ENCODE measurements at regions not wholly inside any gene's neighbourhood (a gene's known extent, or its start where the extent isn't known, plus 50 kb on each side); places are given as distances from the start of the nearest gene placed in this dataset.
"Not testable (repeated sequence)": the region's sequence is repeated elsewhere in the genome, so short reads cannot be mapped to it uniquely, and the experiment has no call there.

- no peak for TF ChIP-seq GLI4 (tag by site-specific recombination; IDR thresholded peaks at IDR 0.05)
- TF ChIP-seq ZNF324 (tag by site-specific recombination; IDR thresholded peaks at IDR 0.05): no peak
- no peak for TF ChIP-seq ZNF624 (tag by site-specific recombination; IDR thresholded peaks at IDR 0.05)
- no peak for TF ChIP-seq ZNF639 (tag by site-specific recombination; IDR thresholded peaks at IDR 0.05)
- TF ChIP-seq, protein P1, sequence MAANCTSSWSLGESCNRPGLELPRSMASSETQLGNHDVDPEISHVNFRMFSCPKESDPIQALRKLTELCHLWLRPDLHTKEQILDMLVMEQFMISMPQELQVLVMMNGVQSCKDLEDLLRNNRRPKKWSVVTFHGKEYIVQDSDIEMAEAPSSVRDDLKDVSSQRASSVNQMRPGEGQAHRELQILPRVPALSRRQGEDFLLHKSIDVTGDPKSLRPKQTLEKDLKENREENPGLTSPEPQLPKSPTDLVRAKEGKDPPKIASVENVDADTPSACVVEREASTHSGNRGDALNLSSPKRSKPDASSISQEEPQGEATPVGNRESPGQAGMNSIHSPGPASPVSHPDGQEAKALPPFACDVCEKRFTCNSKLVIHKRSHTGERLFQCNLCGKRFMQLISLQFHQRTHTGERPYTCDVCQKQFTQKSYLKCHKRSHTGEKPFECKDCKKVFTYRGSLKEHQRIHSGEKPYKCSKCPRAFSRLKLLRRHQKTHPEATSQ (tag by site-specific recombination; IDR thresholded peaks at IDR 0.05): no peak
- no peak for TF ChIP-seq ZNF544 (tag by site-specific recombination; IDR thresholded peaks at IDR 0.05)
- TF ChIP-seq, protein P2, sequence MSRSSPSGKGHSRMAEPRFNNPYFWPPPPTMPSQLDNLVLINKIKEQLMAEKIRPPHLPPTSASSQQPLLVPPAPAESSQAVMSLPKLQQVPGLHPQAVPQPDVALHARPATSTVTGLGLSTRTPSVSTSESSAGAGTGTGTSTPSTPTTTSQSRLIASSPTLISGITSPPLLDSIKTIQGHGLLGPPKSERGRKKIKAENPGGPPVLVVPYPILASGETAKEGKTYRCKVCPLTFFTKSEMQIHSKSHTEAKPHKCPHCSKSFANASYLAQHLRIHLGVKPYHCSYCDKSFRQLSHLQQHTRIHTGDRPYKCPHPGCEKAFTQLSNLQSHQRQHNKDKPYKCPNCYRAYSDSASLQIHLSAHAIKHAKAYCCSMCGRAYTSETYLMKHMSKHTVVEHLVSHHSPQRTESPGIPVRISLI (tag by site-specific recombination; IDR thresholded peaks at IDR 0.05): no peak
- no peak for TF ChIP-seq PRDM2 (tag by site-specific recombination; IDR thresholded peaks at IDR 0.05; ENCODE audit: borderline replicate concordance)
- Histone ChIP-seq H3K27ac (ENCODE audit: extremely low read depth, low read depth, low read length) (no peak overlapping the region), H3K4me3 (ENCODE audit: low read depth, low read length) (no peak overlapping the region), H3K36me3 (ENCODE audit: control insufficient read depth in 2 of 2, insufficient read depth in 1 of 2, low read length in 2 of 2) (no peaks in the 10 kb centered on the region), H3K4me1 (ENCODE audit: control insufficient read depth, insufficient read depth, low read length) (0 out of 2 replicates have a peak, but pooled peaks cover 5% of the 10 kb centered on the region), H3K9me3 (ENCODE audit: control insufficient read depth, insufficient read depth, low read depth, low read length) (no peaks in the 10 kb centered on the region)
- CTCF ChIA-PET: interaction anchor here (0.6 kb wide), 1 partner anchor 13 kb away, joined by 4 read pairs; no protein-coding TSS in a partner anchor
- POLR2A ChIA-PET: no interaction called here
Observed at GRCh38 chr10:27380929-27381358, 123.2 kb upstream of the RAB18 start.

GRCh38 chr10:27379041-27379440 lies 125.1 kb upstream of the RAB18 start:
- H3K27ac ChIP-seq (ENCODE audit: extremely low read depth, low read depth, low read length); H3K36me3 ChIP-seq (ENCODE audit: control insufficient read depth in 2 of 2, insufficient read depth in 1 of 2, low read length in 2 of 2); H3K4me3 ChIP-seq (ENCODE audit: low read depth, low read length); H3K4me1 ChIP-seq (ENCODE audit: control insufficient read depth, insufficient read depth, low read length); POLR2A ChIA-PET; H3K9me3 ChIP-seq (ENCODE audit: control insufficient read depth, insufficient read depth, low read depth, low read length): not testable (repeated sequence)
- TF ChIP-seq ZNF146 (tag by site-specific recombination; IDR thresholded peaks at IDR 0.05): peak; percentile 94
- TF ChIP-seq, protein P3, sequence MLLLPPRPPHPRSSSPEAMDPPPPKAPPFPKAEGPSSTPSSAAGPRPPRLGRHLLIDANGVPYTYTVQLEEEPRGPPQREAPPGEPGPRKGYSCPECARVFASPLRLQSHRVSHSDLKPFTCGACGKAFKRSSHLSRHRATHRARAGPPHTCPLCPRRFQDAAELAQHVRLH (tag by site-specific recombination; IDR thresholded peaks at IDR 0.05): peak; percentile 73; the same call in 1 of the 2 replicates
- CTCF ChIA-PET: interaction anchor here (0.6 kb wide), 1 partner anchor 813 kb away, joined by 3 read pairs; no protein-coding TSS in a partner anchor

All from HEK293 (cell line).